ENCODE measurements at regions not wholly inside any gene's neighbourhood (a gene's known extent, or its start where the extent isn't known, plus 50 kb on each side); places are given as distances from the start of the nearest gene placed in this dataset.

DNA sequence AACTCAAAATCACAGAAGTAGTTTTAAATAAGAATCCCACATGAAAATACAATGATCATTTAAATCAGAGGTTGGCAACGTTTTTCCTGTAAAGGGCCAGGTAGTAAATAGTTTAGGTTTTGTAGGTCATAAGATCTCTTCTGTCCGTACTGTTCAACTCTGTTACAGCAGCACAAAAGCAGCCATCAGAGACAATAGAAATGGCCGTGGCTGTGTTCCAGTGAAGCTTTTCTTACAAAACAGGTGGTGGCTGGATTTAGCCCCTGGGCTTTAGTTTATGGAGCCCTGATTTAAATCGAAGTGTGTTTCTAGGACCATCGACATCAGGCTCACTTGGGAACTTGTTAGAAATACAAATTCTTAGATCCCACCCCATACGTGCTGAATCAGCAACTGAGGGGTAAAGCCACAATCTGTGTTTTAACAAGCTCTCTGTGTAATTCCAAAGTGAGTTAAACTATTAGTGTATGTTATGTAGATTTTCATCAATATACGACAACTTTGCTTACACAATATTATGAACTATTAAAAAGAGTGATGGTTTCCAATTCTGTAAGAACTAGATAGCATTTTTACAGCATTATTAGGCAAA lies 54.8 kb upstream of the MIR17HG start:
- H3K9me3 ChIP-seq (ENCODE audit: control insufficient read depth in 4 of 4, low read length in 3 of 4): peaks cover 0 to 6% (median 2%) of the 10 kb centered on the region in 4 donors
- WGBS: 79% methylated on average over 7 of the region's 7 CpGs
- no peaks in the 10 kb centered on the region for H3K36me3 ChIP-seq (ENCODE audit: control insufficient read depth in 4 of 4, insufficient read depth in 3 of 4, low read depth in 1 of 4, low read length in 3 of 4)
- no peaks in the 10 kb centered on the region for H3K4me1 ChIP-seq (ENCODE audit: control insufficient read depth in 4 of 4, insufficient read depth in 4 of 4, low read length in 3 of 4)
- no peak overlapping the region for H3K9ac ChIP-seq (ENCODE audit: low read depth in 1 of 2, low read length in 2 of 2)
- DNase-seq (ENCODE audit: low spot score): no peak
- no peak overlapping the region for H3K4me3 ChIP-seq (ENCODE audit: low read depth in 1 of 3, low read length in 3 of 3)
- no peak overlapping the region for H3K27ac ChIP-seq (ENCODE audit: low read depth in 1 of 2, low read length in 2 of 2)
- H3K27me3 ChIP-seq (ENCODE audit: control insufficient read depth in 4 of 4, insufficient read depth in 4 of 4, low read length in 3 of 4): peaks cover 0 to 3% (median 0%) of the 10 kb centered on the region in 4 donors
- TF ChIP-seq NR2F2 (IDR thresholded peaks at IDR 0.05) (no peak), RAD21 (IDR thresholded peaks at IDR 0.05) (no peak), FOXA2 (IDR thresholded peaks at IDR 0.05) (no peak), FOXA1 (IDR thresholded peaks at IDR 0.05) (no peak), SP1 (IDR thresholded peaks at IDR 0.05) (no peak), GABPA (IDR thresholded peaks at IDR 0.05 in 1 of 2, conservative IDR thresholded peaks at IDR 0.05 in 1 of 2) (no peak), EGR1 (IDR thresholded peaks at IDR 0.05; ENCODE audit: low read depth in 2 of 2) (no peak), JUND (IDR thresholded peaks at IDR 0.05) (no peak), HNF4A (conservative IDR thresholded peaks at IDR 0.05) (no peak)
- TF ChIP-seq, protein P1, sequence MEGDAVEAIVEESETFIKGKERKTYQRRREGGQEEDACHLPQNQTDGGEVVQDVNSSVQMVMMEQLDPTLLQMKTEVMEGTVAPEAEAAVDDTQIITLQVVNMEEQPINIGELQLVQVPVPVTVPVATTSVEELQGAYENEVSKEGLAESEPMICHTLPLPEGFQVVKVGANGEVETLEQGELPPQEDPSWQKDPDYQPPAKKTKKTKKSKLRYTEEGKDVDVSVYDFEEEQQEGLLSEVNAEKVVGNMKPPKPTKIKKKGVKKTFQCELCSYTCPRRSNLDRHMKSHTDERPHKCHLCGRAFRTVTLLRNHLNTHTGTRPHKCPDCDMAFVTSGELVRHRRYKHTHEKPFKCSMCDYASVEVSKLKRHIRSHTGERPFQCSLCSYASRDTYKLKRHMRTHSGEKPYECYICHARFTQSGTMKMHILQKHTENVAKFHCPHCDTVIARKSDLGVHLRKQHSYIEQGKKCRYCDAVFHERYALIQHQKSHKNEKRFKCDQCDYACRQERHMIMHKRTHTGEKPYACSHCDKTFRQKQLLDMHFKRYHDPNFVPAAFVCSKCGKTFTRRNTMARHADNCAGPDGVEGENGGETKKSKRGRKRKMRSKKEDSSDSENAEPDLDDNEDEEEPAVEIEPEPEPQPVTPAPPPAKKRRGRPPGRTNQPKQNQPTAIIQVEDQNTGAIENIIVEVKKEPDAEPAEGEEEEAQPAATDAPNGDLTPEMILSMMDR (IDR thresholded peaks at IDR 0.05; ENCODE audit: low read depth, low read length, missing input control): no peak
- TF ChIP-seq, protein P2, sequence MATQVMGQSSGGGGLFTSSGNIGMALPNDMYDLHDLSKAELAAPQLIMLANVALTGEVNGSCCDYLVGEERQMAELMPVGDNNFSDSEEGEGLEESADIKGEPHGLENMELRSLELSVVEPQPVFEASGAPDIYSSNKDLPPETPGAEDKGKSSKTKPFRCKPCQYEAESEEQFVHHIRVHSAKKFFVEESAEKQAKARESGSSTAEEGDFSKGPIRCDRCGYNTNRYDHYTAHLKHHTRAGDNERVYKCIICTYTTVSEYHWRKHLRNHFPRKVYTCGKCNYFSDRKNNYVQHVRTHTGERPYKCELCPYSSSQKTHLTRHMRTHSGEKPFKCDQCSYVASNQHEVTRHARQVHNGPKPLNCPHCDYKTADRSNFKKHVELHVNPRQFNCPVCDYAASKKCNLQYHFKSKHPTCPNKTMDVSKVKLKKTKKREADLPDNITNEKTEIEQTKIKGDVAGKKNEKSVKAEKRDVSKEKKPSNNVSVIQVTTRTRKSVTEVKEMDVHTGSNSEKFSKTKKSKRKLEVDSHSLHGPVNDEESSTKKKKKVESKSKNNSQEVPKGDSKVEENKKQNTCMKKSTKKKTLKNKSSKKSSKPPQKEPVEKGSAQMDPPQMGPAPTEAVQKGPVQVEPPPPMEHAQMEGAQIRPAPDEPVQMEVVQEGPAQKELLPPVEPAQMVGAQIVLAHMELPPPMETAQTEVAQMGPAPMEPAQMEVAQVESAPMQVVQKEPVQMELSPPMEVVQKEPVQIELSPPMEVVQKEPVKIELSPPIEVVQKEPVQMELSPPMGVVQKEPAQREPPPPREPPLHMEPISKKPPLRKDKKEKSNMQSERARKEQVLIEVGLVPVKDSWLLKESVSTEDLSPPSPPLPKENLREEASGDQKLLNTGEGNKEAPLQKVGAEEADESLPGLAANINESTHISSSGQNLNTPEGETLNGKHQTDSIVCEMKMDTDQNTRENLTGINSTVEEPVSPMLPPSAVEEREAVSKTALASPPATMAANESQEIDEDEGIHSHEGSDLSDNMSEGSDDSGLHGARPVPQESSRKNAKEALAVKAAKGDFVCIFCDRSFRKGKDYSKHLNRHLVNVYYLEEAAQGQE (IDR thresholded peaks at IDR 0.05): no peak

DNA sequence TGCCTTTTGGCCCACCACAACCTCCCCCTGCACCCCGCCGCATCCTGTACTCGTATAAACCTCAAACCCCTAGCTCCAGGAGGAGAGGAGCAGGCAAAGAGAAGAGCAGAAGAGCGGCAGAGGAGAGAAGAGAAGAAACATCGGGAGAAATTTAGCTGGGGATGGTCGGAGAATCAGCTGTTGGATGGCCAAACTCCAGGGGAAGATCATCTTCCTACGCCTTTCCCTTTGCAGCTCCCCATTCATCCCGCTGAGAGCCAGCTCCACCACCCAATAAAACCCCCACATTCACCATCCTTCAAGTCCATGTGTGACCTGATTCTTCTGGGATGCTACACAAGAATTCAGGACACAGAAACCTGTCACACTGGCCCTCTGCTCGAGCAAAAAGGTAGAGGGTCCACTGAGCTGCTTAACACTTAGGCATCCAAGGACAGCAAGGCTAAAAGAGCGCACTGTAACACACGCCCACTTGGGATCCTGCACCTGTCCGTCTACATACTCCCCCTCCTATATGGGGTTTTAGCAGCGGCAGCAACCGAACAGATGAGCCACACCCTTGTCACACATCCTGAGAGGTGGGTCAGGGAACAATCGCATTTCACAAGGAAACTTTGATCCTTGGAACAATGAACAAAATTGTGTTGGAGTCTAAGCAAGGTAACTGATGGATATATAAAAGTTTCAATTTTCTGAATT lies 51.6 kb upstream of the MIR17HG start:
- 79% methylated on average over 15 of the region's 15 CpGs for WGBS
- H3K36me3 ChIP-seq (ENCODE audit: control insufficient read depth in 4 of 4, insufficient read depth in 3 of 4, low read depth in 1 of 4, low read length in 3 of 4): no peaks in the 10 kb centered on the region
- H3K4me1 ChIP-seq (ENCODE audit: control insufficient read depth in 4 of 4, insufficient read depth in 4 of 4, low read length in 3 of 4): no peaks in the 10 kb centered on the region
- H3K4me3 ChIP-seq (ENCODE audit: low read depth in 1 of 3, low read length in 3 of 3): no peak overlapping the region
- H3K9ac ChIP-seq (ENCODE audit: low read depth in 1 of 2, low read length in 2 of 2): no peak overlapping the region
- no peaks in the 10 kb centered on the region for H3K9me3 ChIP-seq (ENCODE audit: control insufficient read depth in 4 of 4, low read length in 3 of 4)
- TF ChIP-seq JUND (IDR thresholded peaks at IDR 0.05) (no peak), RAD21 (IDR thresholded peaks at IDR 0.05) (no peak), HNF4G (IDR thresholded peaks at IDR 0.05) (no peak)
- TF ChIP-seq, protein P3, sequence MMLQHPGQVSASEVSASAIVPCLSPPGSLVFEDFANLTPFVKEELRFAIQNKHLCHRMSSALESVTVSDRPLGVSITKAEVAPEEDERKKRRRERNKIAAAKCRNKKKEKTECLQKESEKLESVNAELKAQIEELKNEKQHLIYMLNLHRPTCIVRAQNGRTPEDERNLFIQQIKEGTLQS (IDR thresholded peaks at IDR 0.05): no peak
- no peak for DNase-seq (ENCODE audit: low spot score)
- H3K27me3 ChIP-seq (ENCODE audit: control insufficient read depth in 4 of 4, insufficient read depth in 4 of 4, low read length in 3 of 4): peaks cover 0 to 3% (median 0%) of the 10 kb centered on the region in 4 donors
- H3K27ac ChIP-seq (ENCODE audit: low read depth in 1 of 2, low read length in 2 of 2): no peak overlapping the region

Data from liver (tissue), 8 donors.